Renal pelvis (tissue), 1 donor: ENCODE measurements at regions not wholly inside any gene's neighbourhood (a gene's known extent, or its start where the extent isn't known, plus 50 kb on each side); places are given as distances from the start of the nearest gene placed in this dataset.
"Not testable (repeated sequence)": the region's sequence is repeated elsewhere in the genome, so short reads cannot be mapped to it uniquely, and the experiment has no call there.

ENCODE experiments used
- DNase-seq: peaks from one replicate; pipeline ENCODE4 v3.0.0-alpha.2; 2013

DNA sequence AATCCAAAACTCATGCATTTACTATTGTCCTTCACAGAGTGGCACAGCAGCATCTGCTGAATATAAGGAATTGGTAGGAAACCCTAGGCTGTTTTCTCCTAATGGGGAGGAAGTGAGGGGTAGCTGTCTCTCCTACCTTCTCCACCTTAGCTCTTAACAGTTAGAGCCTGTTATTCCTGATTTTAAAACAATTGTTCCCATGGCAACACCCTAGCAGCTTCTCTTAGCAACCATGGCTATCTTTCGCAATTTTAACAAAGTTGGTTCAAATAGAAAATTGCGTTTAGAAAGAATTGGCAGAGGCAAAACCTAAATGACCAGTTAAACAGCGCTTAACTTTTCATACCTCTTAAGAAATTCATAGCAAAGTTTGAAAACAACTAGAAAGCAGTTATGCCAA, 603.4 kb upstream of the AUTS2 start:
- no peak for DNase-seq

DNA sequence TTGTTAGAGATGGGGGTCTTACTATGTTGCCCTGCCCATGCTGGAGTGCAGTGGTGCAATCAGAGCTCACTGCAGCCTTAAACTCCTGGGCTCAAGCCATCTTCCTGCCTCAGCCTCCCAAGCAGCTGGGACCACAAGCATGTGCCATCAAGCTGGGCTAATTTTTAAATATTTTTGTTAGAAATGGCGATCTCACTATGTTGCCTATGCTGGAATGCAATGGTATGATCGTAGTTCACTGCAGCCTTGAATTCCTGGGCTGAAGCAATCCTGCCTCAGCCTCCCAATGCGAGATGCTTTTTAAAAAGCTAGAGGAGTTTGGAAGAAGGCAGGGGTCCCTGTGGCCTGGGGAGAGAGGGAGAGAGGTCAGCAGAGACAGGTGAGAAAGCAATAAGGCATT, 600.1 kb upstream of the AUTS2 start:
- DNase-seq, result no peak

DNA sequence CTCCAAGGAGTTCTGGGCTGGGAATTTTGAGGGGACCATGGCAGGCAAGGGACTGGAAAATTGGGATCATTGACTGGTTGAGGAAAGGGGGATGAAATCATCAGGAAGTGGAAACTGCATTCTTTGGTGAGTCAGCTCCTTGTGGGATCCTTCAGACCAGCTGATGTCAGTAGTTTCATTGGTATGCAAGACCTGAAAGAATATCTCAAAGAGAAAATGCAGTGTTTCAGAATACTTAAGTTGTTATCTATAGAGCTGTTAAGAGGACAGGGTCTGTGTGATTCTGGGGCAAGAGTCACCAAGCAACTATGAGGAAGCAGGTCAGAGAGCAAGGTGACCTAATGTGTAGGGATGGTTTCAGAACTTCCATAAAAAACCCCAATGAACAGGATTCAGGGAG, 595.9 kb upstream of the AUTS2 start:
- DNase-seq, result no peak

DNA sequence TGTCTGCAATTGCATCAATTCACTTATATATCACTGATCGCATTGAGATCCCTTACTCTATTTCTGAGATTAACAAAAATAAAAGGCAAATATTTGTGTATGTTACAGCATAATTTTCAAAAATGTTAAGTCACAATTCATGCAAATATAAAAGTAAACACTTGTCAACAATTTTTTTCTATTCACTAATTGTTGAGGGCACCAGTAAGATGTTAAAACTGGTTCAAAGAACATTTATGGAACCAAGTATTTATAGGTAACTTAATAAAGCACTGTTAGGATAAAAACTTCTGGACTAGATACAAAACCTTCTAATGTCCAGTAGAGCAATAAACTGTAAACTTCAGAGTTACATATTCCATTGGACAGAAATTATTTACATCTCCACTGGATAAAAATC, 586.1 kb upstream of the AUTS2 start:
- DNase-seq, result no peak

DNA sequence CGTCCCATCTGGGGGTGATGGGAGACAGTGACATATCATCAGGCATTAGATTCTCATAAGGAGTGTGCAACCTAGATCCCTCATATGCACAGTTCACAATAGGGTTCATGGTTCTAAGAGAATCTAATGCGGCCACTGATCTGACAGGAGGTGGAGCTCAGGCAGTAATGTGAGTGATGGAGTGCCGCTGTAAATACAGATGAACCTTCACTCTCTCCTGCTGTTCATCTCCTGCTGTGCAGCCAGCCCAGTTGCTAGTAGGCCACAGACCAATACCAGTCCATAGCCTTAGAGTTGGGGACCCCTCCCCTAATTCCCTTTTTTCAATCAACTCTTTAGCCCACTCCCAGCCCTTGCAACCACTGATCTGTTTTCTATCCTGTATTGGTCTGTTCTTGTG, 581.1 kb upstream of the AUTS2 start:
- no peak for DNase-seq

DNA sequence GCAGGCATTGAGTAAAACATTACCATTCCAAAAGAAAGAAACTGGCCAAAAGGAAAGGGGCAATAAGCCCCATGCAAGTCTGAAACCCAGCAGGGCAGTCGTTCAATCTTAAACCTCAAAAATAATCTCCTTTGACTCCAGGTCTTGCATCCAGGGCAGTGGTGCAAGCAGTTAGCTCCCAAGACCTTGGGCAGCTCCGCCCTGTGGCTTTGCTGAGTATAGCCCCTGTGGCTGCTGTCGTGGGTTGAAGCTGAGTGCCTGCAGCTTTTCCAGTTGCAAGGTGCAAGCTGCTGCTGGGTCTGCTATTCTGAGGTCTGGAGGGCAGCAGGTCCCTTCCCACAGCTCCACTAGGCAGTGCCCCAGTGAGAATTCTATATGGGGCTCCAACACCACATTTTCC, 580.1 kb upstream of the AUTS2 start:
- no peak for DNase-seq

DNA sequence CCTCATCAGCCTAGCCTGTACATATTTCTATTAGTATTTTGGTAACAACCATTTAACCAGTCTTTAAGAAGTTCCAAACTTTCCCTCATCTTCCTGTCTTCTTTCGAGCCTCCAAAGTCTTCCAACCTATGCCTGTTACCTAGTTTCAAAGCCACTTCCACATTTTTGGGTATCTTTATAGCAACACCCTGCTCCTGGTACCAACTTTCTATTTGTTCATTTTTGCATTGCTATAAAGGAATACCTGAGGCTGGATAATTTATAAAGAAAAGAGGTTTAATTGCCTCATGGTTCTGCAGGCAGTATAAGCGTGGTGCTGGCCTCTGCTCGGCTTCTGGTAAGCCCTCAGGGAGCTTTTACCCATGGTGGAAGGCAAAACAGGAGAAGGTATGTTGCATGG, 578.8 kb upstream of the AUTS2 start:
- DNase-seq, result no peak

DNA sequence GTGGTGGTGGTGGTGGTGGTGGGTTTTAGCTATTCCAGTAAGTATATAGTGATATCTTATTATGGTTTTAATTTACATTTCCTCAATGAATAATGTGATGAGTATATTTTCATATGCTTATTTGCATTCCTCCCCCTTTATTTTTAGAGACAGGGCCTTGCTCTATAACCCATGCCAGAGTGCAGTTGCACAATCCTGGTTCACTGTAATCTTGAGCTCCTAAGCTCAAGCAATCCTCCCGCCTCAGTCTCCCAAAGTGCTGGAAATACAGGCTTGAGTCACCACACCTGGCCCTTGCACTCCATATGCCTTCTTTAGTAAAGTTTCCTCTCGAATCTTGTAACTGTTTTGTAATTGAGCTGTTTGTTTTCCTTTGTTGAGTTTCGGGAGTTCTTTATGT, 577.7 kb upstream of the AUTS2 start:
- no peak for DNase-seq

DNA sequence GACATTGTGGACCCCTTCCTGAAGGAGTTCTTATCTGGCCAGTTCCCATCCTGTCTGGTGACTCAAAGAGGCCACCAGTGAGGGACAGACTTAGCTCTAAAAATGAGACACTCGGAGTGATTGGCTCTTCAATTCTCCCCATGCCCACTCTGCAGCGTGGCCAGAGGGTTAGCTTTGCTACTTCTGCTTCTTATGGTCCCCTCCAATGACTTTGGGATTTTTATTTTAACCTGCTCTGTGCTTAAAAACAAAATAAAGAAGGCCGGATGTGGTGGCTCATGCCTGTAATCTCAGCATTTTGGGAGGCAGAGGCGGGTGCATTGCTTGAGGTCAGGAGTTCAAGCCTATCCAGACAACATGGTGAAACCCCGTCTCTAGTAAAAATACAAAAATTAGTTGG, 573.0 kb upstream of the AUTS2 start:
- DNase-seq, result no peak

DNA sequence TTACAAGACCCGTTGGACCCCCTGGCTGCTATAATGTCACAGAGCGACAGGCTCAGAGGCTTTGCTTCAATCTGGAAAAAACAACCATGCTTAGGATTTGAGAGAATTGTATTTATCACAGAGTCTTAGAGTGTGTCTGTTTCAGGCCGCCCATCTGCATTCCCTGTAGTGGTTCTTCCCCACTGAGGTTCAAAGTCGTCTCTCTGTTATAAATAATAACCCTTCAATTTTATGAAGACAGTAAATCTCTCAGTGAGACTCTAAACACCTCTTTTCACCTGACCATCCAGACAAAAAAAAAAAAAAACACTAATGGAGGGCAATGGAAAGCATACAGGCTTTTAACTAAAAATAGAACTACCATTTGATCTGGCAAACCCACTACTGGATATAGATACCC, 565.4 kb upstream of the AUTS2 start:
- no peak for DNase-seq

DNA sequence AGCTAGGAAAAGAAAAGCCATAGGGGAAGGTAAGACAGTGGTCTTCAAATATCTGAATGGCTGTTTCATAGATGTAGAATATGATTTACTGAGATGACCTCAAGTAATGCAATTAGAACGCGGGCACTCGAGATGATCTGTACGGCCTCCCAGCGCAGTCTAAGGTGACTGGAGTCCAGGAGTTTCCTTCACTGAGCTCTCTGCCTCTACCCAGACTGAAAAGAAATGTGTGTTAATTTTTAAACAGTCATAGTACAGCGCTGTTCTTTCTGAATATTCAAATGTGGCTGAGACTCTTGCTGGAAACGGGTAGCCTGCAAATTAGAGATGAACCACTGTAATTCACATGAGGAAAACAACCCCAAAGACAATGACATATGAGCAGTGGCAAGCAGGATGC, 562.4 kb upstream of the AUTS2 start:
- DNase-seq, result no peak

DNA sequence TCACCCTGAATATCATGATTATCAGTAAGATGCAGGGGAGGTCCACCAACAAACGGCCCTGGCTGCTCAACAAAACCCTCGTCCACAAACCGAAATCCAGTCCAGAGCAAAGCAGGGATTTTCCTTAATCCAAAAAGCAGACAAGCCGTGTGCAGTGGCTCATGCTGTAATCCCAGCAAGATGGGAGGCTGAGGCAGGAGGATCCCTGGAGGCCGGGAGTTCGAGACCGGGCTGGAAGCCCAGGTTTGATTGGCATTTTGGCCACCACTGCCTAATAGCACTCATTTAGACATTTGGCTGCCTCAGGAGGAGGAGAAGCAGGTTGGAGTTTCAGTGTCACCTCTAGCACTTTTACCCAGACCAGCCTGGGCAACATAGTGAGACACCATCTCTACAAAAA, 562.0 kb upstream of the AUTS2 start:
- no peak for DNase-seq

DNA sequence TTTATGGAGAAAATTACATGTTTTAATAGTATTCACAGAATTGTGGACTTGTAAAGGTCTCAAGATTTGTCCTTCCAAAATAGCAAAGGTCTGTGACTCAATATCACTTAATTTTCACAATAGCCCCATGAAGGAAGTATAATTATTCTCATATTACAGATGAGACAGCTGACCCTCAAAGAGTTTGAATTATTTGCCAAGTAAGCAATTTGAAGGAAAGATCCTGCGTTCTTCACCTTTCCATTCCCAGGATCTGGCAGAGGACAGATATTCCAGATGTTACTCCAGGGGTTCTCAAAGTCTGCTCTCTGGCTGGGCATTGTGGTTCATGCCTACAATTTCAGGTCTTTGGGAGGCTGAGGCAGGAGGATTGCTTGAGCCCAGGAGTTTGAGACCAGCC, 559.4 kb upstream of the AUTS2 start:
- no peak for DNase-seq

DNA sequence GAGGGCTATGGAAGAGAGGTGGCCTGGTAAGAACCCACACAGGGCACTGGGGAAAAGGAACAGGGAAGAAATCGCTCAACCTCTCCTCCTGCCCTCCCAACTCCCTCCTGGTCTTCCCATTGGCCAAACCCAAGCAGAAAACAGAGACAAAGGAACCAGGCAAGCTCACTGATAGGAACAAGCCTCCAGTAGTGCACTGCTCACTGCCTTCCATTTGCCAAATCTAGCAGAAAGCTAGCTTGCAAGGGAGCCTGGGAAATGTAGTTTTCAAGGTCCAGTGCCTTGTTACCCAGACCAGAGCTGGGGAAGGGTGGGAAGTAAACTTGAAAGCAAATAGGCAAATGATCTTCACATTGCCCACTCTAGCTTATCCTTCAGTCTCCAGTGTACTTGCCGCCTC, 556.1 kb upstream of the AUTS2 start:
- DNase-seq, result no peak

DNA sequence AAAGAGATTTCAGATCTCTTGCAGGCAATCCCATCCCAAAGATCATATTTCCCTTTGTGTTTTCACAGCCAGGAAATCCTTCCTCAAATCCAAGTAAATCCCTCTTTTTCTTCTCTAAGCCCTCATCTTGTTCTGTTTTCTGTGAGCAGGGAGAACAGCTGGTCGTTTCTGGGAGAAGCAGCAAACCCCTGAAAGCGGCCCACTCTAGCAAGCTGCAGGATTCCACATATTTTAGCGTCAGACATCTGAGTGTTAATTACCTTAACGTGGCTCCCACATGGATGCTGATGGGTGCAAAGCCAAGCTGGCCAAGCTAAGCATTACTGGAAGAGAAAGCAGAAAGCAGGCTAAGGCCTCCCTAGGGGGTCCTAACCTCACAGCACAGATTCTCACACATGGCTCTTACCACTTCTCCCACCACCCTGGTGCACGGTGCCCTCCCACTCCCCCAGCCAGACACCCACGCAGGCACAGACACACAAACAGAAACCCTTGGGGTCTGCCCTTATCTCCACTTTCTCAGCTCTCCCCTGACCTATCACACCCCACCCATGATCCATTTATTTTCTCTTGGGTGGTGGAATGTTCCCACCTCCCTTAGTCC, 551.0 kb upstream of the AUTS2 start:
- DNase-seq, result no peak

DNA sequence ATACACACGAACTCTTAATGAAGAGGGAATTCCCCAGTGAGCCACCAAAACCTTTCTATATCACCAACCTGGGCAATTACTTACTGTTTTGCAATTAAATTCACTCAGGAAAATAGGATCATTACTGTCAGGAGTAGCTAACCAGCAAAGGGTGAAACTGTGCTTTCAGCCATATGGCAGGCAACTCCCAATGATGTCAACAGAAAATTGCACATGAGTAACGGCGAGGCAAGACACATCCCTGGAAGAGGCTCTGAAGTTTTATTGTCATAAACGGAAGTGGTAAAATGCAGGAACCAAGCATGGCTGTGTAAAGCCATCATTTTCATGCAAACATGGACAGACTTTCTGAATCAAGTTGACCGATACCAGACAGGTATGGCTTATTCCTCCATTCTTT, 548.9 kb upstream of the AUTS2 start:
- DNase-seq, result no peak

DNA sequence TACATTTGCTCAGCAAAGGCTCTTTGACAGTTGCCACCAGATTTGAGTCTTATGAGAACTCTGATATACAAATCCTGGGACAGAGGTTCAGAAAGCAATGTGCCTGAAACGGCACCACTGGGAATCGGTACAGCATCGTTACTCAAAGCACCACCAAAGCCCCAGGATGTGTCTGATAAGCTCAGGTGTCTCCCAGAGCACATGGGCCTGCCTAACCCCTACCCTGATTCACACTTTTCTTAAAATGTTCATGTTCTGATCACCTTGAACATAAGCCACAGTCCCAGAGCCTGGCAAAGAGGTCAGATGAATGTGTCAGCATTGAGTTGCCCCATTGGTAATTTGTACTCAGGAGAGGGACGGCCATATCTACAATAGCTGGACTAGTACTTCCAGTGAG, 545.8 kb upstream of the AUTS2 start:
- DNase-seq, result no peak

DNA sequence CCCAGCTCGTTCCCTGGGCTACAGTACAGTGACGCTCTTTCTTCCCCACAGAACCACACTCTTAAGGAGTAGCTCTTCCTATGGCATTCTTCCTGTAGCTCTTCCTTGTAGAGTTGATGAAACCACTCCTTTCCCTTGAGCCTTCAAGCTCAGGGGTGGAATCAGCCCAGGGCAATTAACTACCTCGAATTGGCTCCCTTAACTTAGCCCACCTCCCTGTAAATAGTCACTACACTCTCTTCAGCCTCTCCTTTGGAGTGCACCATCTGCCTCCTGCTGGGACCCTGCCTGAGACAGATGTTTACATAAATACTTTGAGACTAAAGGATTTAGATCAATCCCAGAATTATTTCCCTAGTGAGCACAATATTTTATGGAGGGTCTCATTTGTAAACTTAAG, 537.8 kb upstream of the AUTS2 start:
- DNase-seq, result no peak

DNA sequence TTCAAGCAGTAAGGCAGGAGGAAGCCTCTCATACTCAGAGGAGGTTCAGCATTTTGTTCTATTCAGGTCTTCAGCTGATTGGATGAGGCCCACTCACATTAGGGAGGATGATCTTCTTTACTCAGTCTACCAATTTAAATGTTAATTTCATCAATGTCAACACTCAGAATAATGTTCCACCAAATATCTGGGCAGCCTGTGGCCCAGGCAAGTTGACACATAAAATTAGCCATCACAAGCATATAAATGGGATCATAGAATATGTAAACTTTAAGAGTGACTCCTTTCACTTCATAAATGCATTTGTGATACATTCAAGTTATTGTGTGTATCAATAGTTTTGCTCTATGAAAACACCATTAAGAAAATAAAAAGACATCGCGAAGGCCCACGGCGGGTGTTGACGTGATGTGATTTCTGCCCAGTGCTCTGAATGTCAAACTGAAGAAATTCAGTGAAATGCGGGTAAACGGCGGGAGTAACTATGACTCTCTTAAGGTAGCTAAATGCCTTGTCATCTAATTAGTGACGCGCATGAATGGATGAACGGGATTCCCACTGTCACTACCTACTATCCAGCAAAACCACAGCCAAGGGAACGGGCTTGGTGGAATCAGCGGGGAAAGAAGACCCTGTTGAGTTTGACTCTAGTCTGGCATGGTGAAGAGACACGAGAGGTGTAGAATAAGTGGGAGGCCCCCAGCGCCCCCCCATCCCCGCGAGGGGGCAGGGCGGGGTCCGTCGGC, 536.1 kb upstream of the AUTS2 start:
- no peak for DNase-seq

DNA sequence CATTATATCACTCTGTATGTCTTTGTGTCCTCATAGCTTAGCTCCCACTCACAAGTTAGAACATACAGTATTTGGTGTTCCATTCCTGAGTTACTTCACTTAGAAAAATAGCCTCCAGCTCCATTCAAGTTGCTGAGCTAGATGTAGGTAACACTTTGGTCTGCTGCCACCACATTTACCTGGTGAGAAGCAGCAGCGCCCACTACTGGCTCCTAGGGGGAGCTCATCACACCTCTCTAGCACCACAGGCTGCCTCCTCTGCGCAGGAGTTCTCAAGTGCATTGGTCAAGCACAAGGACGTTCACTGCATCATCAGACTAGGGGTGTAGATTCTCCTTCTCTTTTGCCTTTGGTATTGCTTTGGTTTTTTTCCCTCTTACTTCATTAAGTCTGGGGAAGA, 530.9 kb upstream of the AUTS2 start:
- no peak for DNase-seq

DNA sequence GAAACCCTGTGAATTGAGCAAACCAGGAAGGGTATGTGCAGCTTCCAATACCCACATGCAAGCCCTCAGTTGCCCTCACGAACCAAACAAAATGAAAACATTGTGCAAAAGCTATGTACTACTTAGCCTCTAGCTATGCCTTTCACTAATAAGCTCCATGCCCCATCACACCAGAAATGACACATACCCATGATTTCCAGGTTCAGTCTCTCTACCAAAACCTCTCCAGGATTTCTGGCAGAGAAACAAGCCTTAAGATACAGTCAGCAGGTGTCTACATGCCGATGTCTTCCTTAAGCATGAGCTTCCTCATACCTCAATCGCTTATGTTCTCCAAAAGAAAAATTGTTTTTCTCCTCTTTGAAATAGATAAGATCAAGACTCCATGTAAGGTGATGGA, 527.8 kb upstream of the AUTS2 start:
- no peak for DNase-seq

DNA sequence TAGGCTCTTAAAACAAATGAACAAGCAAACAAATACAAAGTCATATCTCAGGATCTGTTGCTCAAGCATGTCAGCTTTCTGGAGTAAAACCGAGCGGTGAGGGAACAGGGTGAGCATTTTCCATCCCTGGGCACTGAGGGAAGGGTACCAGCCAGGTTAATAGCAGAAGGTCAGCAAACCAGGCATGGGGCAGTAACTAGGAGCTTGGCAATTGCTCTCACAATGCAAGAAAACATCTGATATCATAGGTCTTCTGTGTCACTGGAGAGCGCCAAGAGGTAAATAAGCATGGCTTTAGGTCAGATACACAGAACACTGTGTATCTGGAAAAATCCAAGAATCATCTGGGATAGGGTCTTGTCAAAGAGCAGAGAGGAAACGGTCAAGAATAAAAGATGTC, 521.7 kb upstream of the AUTS2 start:
- DNase-seq, result no peak

DNA sequence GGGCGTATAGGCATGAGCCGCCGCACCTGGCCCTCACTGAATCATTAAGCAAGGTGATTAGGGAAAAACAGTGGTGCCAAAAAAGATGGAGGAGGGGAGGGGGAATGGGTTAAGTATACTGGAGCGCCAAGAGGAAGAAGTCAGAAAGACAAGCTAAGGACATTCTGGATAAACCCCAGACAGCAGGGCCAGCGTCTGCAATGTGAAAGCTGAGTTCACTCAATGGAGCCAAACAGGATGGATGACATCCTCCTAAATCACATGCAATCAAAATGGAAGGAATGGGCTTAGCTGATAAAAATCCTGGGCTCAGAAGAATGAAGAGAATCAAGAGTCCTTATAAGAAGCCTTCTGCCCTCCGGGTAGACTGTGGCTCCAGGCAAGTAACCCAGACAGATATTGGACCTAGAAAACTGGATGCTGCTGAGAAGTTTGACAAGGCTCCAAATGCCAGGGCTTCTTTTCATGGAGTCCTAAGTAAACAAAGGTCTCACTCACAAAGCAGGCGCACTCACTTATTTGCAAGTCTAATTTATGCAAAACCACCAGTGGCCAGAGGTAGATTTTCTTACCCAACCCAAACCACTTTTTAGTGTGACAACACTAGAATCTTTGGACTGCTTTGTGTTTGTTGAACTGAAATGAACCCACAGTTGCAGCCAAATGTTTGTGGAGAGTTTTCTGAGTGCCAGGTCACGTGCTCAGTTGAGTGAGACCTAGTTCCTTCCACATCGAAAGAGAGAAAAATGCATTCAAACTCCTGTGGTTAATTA, 519.1 kb upstream of the AUTS2 start:
- no peak for DNase-seq

DNA sequence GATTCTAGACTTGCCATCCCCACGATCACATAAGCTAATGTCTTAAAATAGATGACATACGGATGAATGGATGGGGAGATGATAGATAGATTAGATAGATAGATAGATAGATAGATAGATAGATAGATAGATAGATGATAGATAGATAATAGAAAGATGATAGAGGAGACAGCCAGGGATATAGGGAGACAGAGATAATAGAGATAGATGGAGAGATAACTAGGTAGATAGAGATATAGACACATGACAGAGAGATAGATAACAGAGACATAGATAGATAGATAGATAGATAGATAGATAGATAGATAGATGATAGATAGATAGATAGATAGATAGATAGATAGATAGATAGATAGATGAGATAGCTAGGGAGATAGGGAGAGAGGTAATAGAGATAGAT, 511.0 kb upstream of the AUTS2 start:
- DNase-seq, result not testable (repeated sequence)
